Naive thymus-derived CD4-positive, alpha-beta T cell (primary cell): ENCODE measurements at regions not wholly inside any gene's neighbourhood (a gene's known extent, or its start where the extent isn't known, plus 50 kb on each side); places are given as distances from the start of the nearest gene placed in this dataset.

Source experiments
- ATAC-seq: fragments of 150-1000 bp; cut with Tn5 transposase; 2 replicates; pipeline ENCODE4 v1.10.0; 2021; ENCODE audit warnings: mild to moderate bottlenecking, moderate library complexity
- CTCF ChIA-PET: fragments of 350-600 bp; sonication (Branson Sonifier 250); formaldehyde crosslinking; loops from one replicate; lab custom pipeline; 2021; ENCODE audit warnings: antibody characterized with exemption; lab: Charles Lee
- POLR2A ChIA-PET: fragments of 350-600 bp; sonication (Branson Sonifier 250); formaldehyde crosslinking; loops from one replicate; lab custom pipeline; 2021; ENCODE audit warnings: antibody characterized with exemption, inconsistent platforms; lab: Charles Lee
- DNase-seq, 9 donors: peaks; one replicate each; pipeline versions ENCODE4 v3.0.0 to v3.0.0-alpha.2; 2020 to 2022; ENCODE audit warnings: mixed read lengths in 1 of 9
- H3K27ac ChIP-seq: one replicate; pipeline ENCODE4 v1.7.0; 2013; ENCODE audit warnings: mild to moderate bottlenecking, low read depth, low read length, moderate library complexity
- H3K27me3 ChIP-seq, 2 donors: one replicate each; pipeline ENCODE4 v1.7.0; 2013; ENCODE audit warnings: low read length in 2 of 2, mild to moderate bottlenecking in 2 of 2, moderate library complexity in 2 of 2; ENCODE audit not compliant: control insufficient read depth in 2 of 2, insufficient read depth in 2 of 2
- H3K36me3 ChIP-seq, 3 experiments: 1 replicate in 2 of 3; 2 replicates in 1 of 3; pipeline ENCODE4 v1.7.0; 2013; ENCODE audit warnings: low read length in 3 of 3, mild to moderate bottlenecking in 3 of 3, moderate library complexity in 1 of 3; ENCODE audit not compliant: insufficient read depth in 3 of 3, control insufficient read depth in 2 of 3
- H3K4me1 ChIP-seq, 2 donors: one replicate each; pipeline ENCODE4 v1.7.0; 2013; ENCODE audit warnings: low read length in 2 of 2, mild to moderate bottlenecking in 2 of 2, moderate library complexity in 1 of 2; ENCODE audit not compliant: control insufficient read depth in 2 of 2, insufficient read depth in 2 of 2
- H3K4me3 ChIP-seq: 2 replicates; pipeline ENCODE4 v1.7.0; 2013; ENCODE audit warnings: mild to moderate bottlenecking, low read length
- H3K9me3 ChIP-seq, 3 experiments: 1 replicate in 2 of 3; 2 replicates in 1 of 3; pipeline ENCODE4 v1.7.0; 2013; ENCODE audit warnings: low read length in 3 of 3; ENCODE audit not compliant: control insufficient read depth in 2 of 3
- H3K27ac Mint-ChIP-seq, 9 donors: one replicate each; pipeline ENCODE4 v1.8.0; 2020 to 2022; ENCODE audit warnings: mixed read lengths in 9 of 9, mild to moderate bottlenecking in 8 of 9, moderate library complexity in 5 of 9, inconsistent platforms in 2 of 9
- H3K27me3 Mint-ChIP-seq, 5 donors: one replicate each; pipeline ENCODE4 v1.8.0; 2021 to 2022; ENCODE audit warnings: mixed read lengths in 5 of 5, mild to moderate bottlenecking in 1 of 5
- H3K36me3 Mint-ChIP-seq, 5 donors: one replicate each; pipeline ENCODE4 v1.8.0; 2020 to 2022; ENCODE audit warnings: mixed read lengths in 5 of 5, mild to moderate bottlenecking in 3 of 5, inconsistent platforms in 1 of 5
- H3K4me1 Mint-ChIP-seq, 7 donors: one replicate each; pipeline ENCODE4 v1.8.0; 2020 to 2022; ENCODE audit warnings: mixed read lengths in 7 of 7, mild to moderate bottlenecking in 3 of 7, inconsistent platforms in 1 of 7
- H3K4me3 Mint-ChIP-seq, 10 donors: one replicate each; pipeline ENCODE4 v1.8.0; 2020 to 2022; ENCODE audit warnings: mild to moderate bottlenecking in 10 of 10, mixed read lengths in 10 of 10, moderate library complexity in 6 of 10, inconsistent platforms in 2 of 10
- H3K9me3 Mint-ChIP-seq, 11 donors: one replicate each; pipeline ENCODE4 v1.8.0; 2020 to 2022; ENCODE audit warnings: mixed read lengths in 11 of 11, mild to moderate bottlenecking in 4 of 11, inconsistent platforms in 1 of 11, moderate library complexity in 1 of 11
- intact Hi-C, 2 donors: fragments of 100-400 bp; cut with micrococcal nuclease; formaldehyde crosslinking; loops; one replicate each; pipeline ENCODE4 v1.15.1; 2023

- no peak overlapping the region for H3K4me3 ChIP-seq
- no peak overlapping the region for H3K27ac ChIP-seq
- H3K27ac Mint-ChIP-seq: no peak overlapping the region
- no peaks in the 10 kb centered on the region for H3K4me1 ChIP-seq
- H3K4me3 Mint-ChIP-seq: no peak overlapping the region
- H3K36me3 Mint-ChIP-seq: no peaks in the 10 kb centered on the region
- ChIA-PET POLR2A (no interaction called here), CTCF (no interaction called here)
- no peaks in the 10 kb centered on the region for H3K27me3 ChIP-seq
- peaks cover 0 to 7% (median 6%) of the 10 kb centered on the region in 5 donors for H3K27me3 Mint-ChIP-seq
- intact Hi-C loops: no loop called here
- DNase-seq (no peak), ATAC-seq (no peak)
- H3K9me3 Mint-ChIP-seq: peaks cover 1 to 16% (median 5%) of the 10 kb centered on the region in 11 donors
- no peaks in the 10 kb centered on the region for H3K36me3 ChIP-seq
- H3K9me3 ChIP-seq: no peaks in the 10 kb centered on the region
- H3K4me1 Mint-ChIP-seq: peaks cover 0 to 3% (median 0%) of the 10 kb centered on the region in 7 donors
Observed at GRCh38 chr1:56024155-56024554, 555.2 kb downstream of the PLPP3 start.

- no peaks in the 10 kb centered on the region for H3K36me3 ChIP-seq
- peaks cover 0 to 1% (median 0%) of the 10 kb centered on the region in 7 donors for H3K4me1 Mint-ChIP-seq
- no peak for DNase-seq
- no peaks in the 10 kb centered on the region for H3K9me3 ChIP-seq
- H3K27me3 Mint-ChIP-seq: peaks cover 0 to 6% (median 0%) of the 10 kb centered on the region in 5 donors
- H3K27me3 ChIP-seq: no peaks in the 10 kb centered on the region
- intact Hi-C loops: no loop called here
- H3K4me3 Mint-ChIP-seq: no peak overlapping the region
- no peaks in the 10 kb centered on the region for H3K36me3 Mint-ChIP-seq
- ChIA-PET CTCF (no interaction called here), POLR2A (no interaction called here)
- no peak overlapping the region for H3K4me3 ChIP-seq
- ATAC-seq: no peak
- H3K27ac Mint-ChIP-seq: no peak overlapping the region
- H3K9me3 Mint-ChIP-seq: peaks cover 0 to 11% (median 5%) of the 10 kb centered on the region in 11 donors
- no peak overlapping the region for H3K27ac ChIP-seq
- H3K4me1 ChIP-seq: no peaks in the 10 kb centered on the region
Observed at GRCh38 chr1:56019922-56020321, 559.4 kb downstream of the PLPP3 start.

- no peaks in the 10 kb centered on the region for H3K36me3 Mint-ChIP-seq
- Histone ChIP-seq H3K36me3 (no peaks in the 10 kb centered on the region), H3K4me1 (no peaks in the 10 kb centered on the region), H3K4me3 (no peak overlapping the region), H3K27ac (no peak overlapping the region), H3K27me3 (no peaks in the 10 kb centered on the region), H3K9me3 (no peaks in the 10 kb centered on the region)
- DNase-seq (no peak), ATAC-seq (no peak)
- H3K4me3 Mint-ChIP-seq: no peak overlapping the region
- no peak overlapping the region for H3K27ac Mint-ChIP-seq
- H3K27me3 Mint-ChIP-seq: peaks cover 0 to 6% (median 0%) of the 10 kb centered on the region in 5 donors
- peaks cover 0 to 11% (median 5%) of the 10 kb centered on the region in 11 donors for H3K9me3 Mint-ChIP-seq
- intact Hi-C loops: no loop called here
- peaks cover 0 to 1% (median 0%) of the 10 kb centered on the region in 7 donors for H3K4me1 Mint-ChIP-seq
- ChIA-PET CTCF (no interaction called here), POLR2A (no interaction called here)
Observed at GRCh38 chr1:56019472-56019871, 559.9 kb downstream of the PLPP3 start.

GRCh38 chr1:56017336-56017735, 562.0 kb downstream of the PLPP3 start:
- ATAC-seq (no peak), DNase-seq (no peak)
- Histone ChIP-seq H3K36me3 (no peaks in the 10 kb centered on the region), H3K4me1 (no peaks in the 10 kb centered on the region), H3K9me3 (no peaks in the 10 kb centered on the region), H3K4me3 (no peak overlapping the region), H3K27me3 (no peaks in the 10 kb centered on the region), H3K27ac (no peak overlapping the region)
- H3K4me3 Mint-ChIP-seq: no peak overlapping the region
- intact Hi-C loops: no loop called here
- no peak overlapping the region for H3K27ac Mint-ChIP-seq
- H3K27me3 Mint-ChIP-seq: no peaks in the 10 kb centered on the region
- peaks cover 0 to 19% (median 5%) of the 10 kb centered on the region in 11 donors for H3K9me3 Mint-ChIP-seq
- CTCF ChIA-PET: no interaction called here
- no peaks in the 10 kb centered on the region for H3K4me1 Mint-ChIP-seq
- H3K36me3 Mint-ChIP-seq: peaks cover 0 to 4% (median 0%) of the 10 kb centered on the region in 5 donors
- POLR2A ChIA-PET: no interaction called here

- H3K27me3 ChIP-seq: no peaks in the 10 kb centered on the region
- ChIA-PET POLR2A (no interaction called here), CTCF (no interaction called here)
- H3K36me3 ChIP-seq: no peaks in the 10 kb centered on the region
- H3K27ac ChIP-seq: no peak overlapping the region
- no peak overlapping the region for H3K27ac Mint-ChIP-seq
- no peaks in the 10 kb centered on the region for H3K9me3 ChIP-seq
- ATAC-seq (no peak), DNase-seq (no peak)
- peaks cover 0 to 4% (median 0%) of the 10 kb centered on the region in 5 donors for H3K27me3 Mint-ChIP-seq
- intact Hi-C loops: no loop called here
- no peaks in the 10 kb centered on the region for H3K4me1 ChIP-seq
- no peaks in the 10 kb centered on the region for H3K4me1 Mint-ChIP-seq
- H3K4me3 ChIP-seq: no peak overlapping the region
- no peak overlapping the region for H3K4me3 Mint-ChIP-seq
- H3K36me3 Mint-ChIP-seq: no peaks in the 10 kb centered on the region
- peaks cover 0 to 5% (median 0%) of the 10 kb centered on the region in 11 donors for H3K9me3 Mint-ChIP-seq
Observed at GRCh38 chr1:56003846-56004245, 575.5 kb downstream of the PLPP3 start.

- H3K27ac Mint-ChIP-seq: no peak overlapping the region
Observed at GRCh38 chr1:56002231-56002630, 577.1 kb downstream of the PLPP3 start.

GRCh38 chr1:56000424-56000823, 578.9 kb downstream of the PLPP3 start:
- ATAC-seq (no peak), DNase-seq (no peak)
- no peak overlapping the region for H3K27ac Mint-ChIP-seq
- no peaks in the 10 kb centered on the region for H3K4me1 Mint-ChIP-seq
- H3K4me3 Mint-ChIP-seq: no peak overlapping the region
- no peaks in the 10 kb centered on the region for H3K36me3 ChIP-seq
- no peaks in the 10 kb centered on the region for H3K9me3 ChIP-seq
- POLR2A ChIA-PET: no interaction called here
- no peak overlapping the region for H3K27ac ChIP-seq
- no peaks in the 10 kb centered on the region for H3K4me1 ChIP-seq
- peaks cover 0 to 14% (median 5%) of the 10 kb centered on the region in 11 donors for H3K9me3 Mint-ChIP-seq
- CTCF ChIA-PET: interaction anchor here (0.6 kb wide), 1 partner anchor 15 kb away, joined by 4 read pairs; no protein-coding TSS in a partner anchor
- H3K4me3 ChIP-seq: no peak overlapping the region
- no peaks in the 10 kb centered on the region for H3K36me3 Mint-ChIP-seq
- H3K27me3 Mint-ChIP-seq: peaks cover 0 to 4% (median 0%) of the 10 kb centered on the region in 5 donors
- intact Hi-C loops: no loop called here
- no peaks in the 10 kb centered on the region for H3K27me3 ChIP-seq

More at GRCh38 chr1:56002231-56002630, 577.1 kb downstream of the PLPP3 start:
- intact Hi-C loops: no loop called here
- Mint-ChIP-seq H3K9me3 (peaks cover 0 to 6% (median 0%) of the 10 kb centered on the region in 11 donors), H3K27me3 (peaks cover 0 to 4% (median 0%) of the 10 kb centered on the region in 5 donors), H3K4me1 (no peaks in the 10 kb centered on the region), H3K4me3 (no peak overlapping the region), H3K36me3 (no peaks in the 10 kb centered on the region)
- no peaks in the 10 kb centered on the region for H3K36me3 ChIP-seq
- ChIA-PET POLR2A (no interaction called here), CTCF (no interaction called here)
- no peak overlapping the region for H3K27ac ChIP-seq
- H3K9me3 ChIP-seq: no peaks in the 10 kb centered on the region
- ATAC-seq: no peak
- DNase-seq: no peak
- H3K4me3 ChIP-seq: no peak overlapping the region
- no peaks in the 10 kb centered on the region for H3K4me1 ChIP-seq
- H3K27me3 ChIP-seq: no peaks in the 10 kb centered on the region
